ENCODE measurements at regions not wholly inside any gene's neighbourhood (a gene's known extent, or its start where the extent isn't known, plus 50 kb on each side); places are given as distances from the start of the nearest gene placed in this dataset.

DNA sequence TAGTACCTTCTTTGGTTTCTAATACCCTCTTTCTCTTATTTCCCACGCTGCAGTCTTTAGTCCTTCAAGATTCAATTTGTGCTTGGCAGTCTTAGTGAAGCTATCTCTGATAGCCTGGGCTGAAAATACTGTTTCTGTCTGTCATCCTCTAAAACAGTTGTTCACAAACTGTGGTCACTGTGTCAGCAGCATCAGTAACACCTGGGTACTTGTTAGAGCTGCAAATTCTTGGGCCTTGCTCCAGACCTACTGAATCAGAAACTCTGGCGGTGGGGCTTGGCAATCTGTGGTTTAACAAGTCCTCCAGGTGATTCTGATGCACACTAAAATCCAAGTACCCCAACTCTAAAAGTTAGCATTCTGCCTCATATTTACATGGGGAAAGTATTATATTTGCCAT, 217.5 kb upstream of the SEL1L start:
- TF ChIP-seq POLR2A (IDR thresholded peaks at IDR 0.05) (no peak), CTCF (IDR thresholded peaks at IDR 0.05) (no peak), POLR2AphosphoS5 (IDR thresholded peaks at IDR 0.05) (no peak)
